ENCODE measurements at regions not wholly inside any gene's neighbourhood (a gene's known extent, or its start where the extent isn't known, plus 50 kb on each side); places are given as distances from the start of the nearest gene placed in this dataset.

GRCh38 chr6:166223079-166223478 lies 55.4 kb upstream of the TBXT start:
- no peak for TF ChIP-seq POLR2A (IDR thresholded peaks at IDR 0.05)
- TF ChIP-seq CTCF (IDR thresholded peaks at IDR 0.05): no peak

Measured in esophagus squamous epithelium (tissue), 4 donors.